ENCODE measurements at regions not wholly inside any gene's neighbourhood (a gene's known extent, or its start where the extent isn't known, plus 50 kb on each side); places are given as distances from the start of the nearest gene placed in this dataset.
"Not testable (repeated sequence)": the region's sequence is repeated elsewhere in the genome, so short reads cannot be mapped to it uniquely, and the experiment has no call there.

DNA sequence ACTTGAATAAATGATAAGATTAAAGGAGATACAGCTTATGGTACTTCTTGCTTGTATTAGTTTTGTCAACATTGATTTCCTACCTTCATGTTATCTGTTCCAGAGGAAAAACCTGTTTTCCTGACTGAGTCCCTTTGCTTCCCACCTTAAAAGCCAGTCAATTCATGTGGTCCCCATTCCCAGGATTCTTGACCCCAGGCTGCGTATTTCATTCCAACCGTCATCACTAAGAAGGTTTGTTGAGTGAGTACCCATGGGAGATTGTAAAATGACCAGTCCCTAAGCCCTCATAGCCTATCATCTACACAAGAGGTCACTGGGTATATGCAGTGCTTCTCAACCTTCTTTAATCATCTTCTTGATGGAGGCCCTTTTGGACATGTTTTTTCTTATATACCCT, 52.2 kb downstream of the BEX3 start:
- no peak for DNase-seq (ENCODE audit: low spot score)

- not testable (repeated sequence) for DNase-seq (ENCODE audit: low spot score)
Observed at GRCh38 chrX:103429026-103429425, 52.7 kb downstream of the BEX3 start.

DNA sequence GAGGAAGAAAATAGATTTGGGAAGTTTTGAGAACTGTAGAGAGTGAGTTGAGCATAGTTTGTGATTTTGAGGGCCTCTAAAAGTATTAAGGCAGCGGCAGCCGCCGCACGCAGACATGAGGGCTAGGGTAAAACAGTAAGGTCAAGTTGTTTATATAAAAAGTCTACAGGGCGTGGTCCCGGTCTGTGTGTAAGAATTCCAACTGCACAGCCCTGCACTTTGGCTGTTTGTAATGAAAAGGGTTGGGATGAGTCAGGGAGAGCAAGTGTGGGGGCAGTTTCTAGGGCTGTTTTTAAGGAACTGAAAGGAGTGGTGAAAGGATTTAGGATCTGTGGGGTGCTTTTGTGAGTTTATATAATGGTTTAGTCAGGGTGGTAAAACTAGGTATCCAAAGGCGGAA, 55.0 kb downstream of the BEX3 start:
- DNase-seq (ENCODE audit: low spot score) = peak; percentile 34

- DNase-seq (ENCODE audit: low spot score) = not testable (repeated sequence)
Observed at GRCh38 chrX:103432841-103433240, 56.5 kb downstream of the BEX3 start.

GRCh38 chrX:103437147-103437873, 61.0 kb downstream of the BEX3 start:
- DNase-seq (ENCODE audit: low spot score) = no peak

- no peak for DNase-seq (ENCODE audit: low spot score)
Observed at GRCh38 chrX:103439161-103439560, 62.8 kb downstream of the BEX3 start.

DNA sequence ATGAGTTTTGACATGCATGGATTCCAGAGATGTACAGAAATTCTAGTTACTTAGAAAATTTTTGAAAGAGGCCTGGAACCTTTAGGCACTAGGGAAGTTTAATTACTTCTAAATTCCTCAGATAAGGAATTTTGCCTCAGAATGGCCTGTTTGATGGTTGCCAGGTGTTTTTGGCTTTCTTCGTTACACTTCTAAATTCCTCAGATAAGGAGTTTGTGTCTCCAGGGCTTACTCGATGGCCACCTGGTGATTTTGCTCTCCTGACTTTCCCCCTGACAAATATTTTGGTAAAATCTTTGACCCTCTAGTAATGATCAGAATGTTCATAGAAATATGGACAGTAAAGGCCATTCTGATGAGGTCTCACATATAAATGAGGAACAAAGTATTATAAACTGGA, 64.3 kb downstream of the BEX3 start:
- no peak for DNase-seq (ENCODE audit: low spot score)

- no peak for DNase-seq (ENCODE audit: low spot score)
Observed at GRCh38 chrX:103441878-103442535, 65.7 kb downstream of the BEX3 start.

DNA sequence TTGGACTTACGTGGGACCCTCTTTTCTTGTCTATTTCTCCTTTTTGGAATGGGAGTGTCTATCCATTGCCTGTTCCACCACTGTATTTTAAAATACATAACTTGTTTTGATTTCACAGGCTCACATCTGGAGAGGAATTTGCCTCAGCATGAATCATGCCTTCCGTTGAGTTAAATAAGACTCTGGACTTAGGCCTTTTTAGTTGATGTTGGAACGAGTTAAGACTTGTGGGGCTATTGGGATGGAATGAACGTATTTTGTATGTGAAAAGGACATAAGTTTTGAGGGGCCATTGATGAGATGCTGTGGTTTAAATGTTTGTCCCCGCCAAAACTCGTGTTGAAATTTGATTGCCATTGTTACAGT, 66.2 kb downstream of the BEX3 start:
- DNase-seq (ENCODE audit: low spot score) = no peak

GRCh38 chrX:103446665-103447302, 70.4 kb downstream of the BEX3 start:
- no peak for DNase-seq (ENCODE audit: low spot score)

Measured in A172 (cell line).